Astrocyte (in vitro differentiated cells and primary cell): ENCODE measurements at regions not wholly inside any gene's neighbourhood (a gene's known extent, or its start where the extent isn't known, plus 50 kb on each side); places are given as distances from the start of the nearest gene placed in this dataset.

Source experiments
- CTCF ChIP-seq: IDR thresholded peaks from 2 replicates; pipeline ENCODE4 v1.5.1; 2011; ENCODE audit warnings: low read depth, mild to moderate bottlenecking, inconsistent platforms, low read length, moderate library complexity; ENCODE audit not compliant: insufficient read depth
- EZH2 ChIP-seq: IDR thresholded peaks from 2 replicates; pipeline ENCODE4 v1.6.1; 2012; ENCODE audit warnings: mild to moderate bottlenecking, low read length, inconsistent platforms; ENCODE audit not compliant: insufficient read depth

- TF ChIP-seq CTCF (no peak), EZH2 (no peak)
These were observed 1077.7 kb upstream of the SEMA6A start for GRCh38 chr5:117652036-117652957.
